HG03280 (cell line): ENCODE measurements at regions not wholly inside any gene's neighbourhood (a gene's known extent, or its start where the extent isn't known, plus 50 kb on each side); places are given as distances from the start of the nearest gene placed in this dataset.
"Not testable (repeated sequence)": the region's sequence is repeated elsewhere in the genome, so short reads cannot be mapped to it uniquely, and the experiment has no call there.

Experiments used
- ATAC-seq: cut with Tn5 transposase; IDR thresholded peaks from one replicate; pipeline ENCODE4 v1.9.1; 2021; ENCODE audit warnings: mild to moderate bottlenecking, moderate library complexity; ENCODE audit not compliant: unreplicated experiment

DNA sequence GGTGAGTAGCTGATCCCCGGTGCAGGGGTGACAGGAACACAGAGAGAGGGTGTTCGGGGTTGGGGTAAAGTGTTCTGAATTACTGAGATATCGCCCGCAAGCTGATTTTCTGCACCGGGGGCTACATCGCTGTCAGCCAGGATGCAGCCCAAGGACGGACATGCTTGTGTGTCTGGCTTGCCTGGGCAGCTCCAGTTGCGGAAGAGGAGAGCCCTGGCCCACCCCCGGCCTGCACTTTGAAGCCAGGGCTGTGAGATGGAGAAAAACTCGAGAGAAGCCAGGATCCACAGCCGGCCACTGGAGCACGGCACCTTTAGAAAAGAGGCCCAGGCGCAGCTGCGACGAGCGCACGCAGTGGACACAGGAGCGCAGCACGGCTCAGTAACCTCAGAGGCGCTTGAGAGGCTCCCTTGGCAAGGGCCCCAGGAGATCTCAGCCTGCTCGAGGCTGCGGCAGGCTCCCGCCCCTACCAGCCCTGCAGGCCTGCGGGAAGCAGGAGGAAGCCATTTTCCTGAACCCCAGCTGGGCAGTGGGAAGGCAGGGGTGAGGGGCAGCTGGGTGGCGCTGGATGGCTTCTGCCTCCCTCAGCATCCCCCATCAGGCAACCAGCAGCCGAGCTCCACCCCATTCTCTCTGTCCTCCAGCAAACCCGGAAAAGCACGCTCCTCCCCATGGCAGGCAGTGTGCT is 59.2 kb downstream of the C9orf50 start:
- no peak for ATAC-seq

GRCh38 chr9:129560881-129561306 is 60.0 kb downstream of the C9orf50 start:
- no peak for ATAC-seq

- ATAC-seq: no peak
These were observed 61.4 kb downstream of the C9orf50 start for GRCh38 chr9:129559506-129559881.

- no peak for ATAC-seq
These were observed 62.1 kb downstream of the C9orf50 start for GRCh38 chr9:129558551-129559505.

GRCh38 chr9:129558063-129558550 is 62.8 kb downstream of the C9orf50 start:
- ATAC-seq: no peak

- no peak for ATAC-seq
These were observed 63.5 kb downstream of the C9orf50 start for GRCh38 chr9:129557192-129558036.

GRCh38 chr9:129556491-129557191 is 64.3 kb downstream of the C9orf50 start:
- ATAC-seq: no peak

DNA sequence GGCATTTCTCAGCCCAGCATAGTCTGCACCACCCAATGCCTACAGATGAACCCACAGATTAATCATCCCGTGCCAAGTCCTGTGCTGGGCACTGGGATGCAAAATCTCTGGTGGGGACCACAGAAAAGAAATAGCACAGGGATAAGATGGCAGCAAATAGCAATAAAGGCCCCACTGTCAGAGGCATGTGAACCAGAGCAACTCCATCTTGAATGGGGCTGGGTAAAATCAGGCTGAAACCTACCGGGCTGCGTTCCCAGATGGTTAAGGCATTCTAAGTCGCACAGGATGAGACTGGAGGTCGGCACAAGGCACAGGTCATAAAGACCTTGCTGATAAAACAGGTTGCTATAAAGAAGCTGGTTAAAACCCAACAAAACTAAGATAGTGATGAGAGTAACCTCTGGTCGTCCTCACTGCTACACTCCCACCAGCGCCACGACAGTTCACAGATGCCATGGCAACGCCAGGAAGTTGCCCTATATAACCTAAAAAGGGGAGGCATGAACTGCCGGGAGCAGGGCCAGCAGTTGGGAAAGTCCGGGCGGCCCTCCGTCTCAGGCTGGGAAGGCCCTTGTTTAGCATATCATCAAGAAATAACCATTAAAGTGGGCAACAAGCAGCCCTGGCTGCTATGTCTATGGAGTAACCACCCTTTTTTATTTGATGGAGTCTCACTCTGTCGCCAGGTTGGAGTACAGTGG is 65.2 kb downstream of the C9orf50 start:
- no peak for ATAC-seq

DNA sequence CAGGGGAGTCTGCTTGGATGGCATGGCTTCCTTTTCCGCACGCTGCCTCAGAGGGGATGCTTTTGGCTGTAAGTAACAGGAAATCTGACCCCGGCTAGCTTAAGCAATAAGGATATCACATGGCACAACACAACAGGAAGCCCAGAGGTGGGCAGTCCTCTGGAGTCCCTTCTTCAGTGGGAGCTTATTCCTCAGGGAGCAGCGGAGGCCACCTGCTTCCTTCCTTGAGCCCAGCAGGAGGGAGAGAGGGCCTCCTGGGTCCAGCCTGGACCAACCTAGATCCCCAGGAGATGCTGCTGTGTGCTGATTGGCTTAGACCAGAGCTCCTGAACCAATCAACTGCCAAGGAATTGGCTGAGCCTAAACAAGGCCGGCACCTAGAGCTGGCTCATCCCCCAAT is 66.3 kb downstream of the C9orf50 start:
- no peak for ATAC-seq

GRCh38 chr9:129553277-129553676 is 67.6 kb downstream of the C9orf50 start:
- no peak for ATAC-seq

DNA sequence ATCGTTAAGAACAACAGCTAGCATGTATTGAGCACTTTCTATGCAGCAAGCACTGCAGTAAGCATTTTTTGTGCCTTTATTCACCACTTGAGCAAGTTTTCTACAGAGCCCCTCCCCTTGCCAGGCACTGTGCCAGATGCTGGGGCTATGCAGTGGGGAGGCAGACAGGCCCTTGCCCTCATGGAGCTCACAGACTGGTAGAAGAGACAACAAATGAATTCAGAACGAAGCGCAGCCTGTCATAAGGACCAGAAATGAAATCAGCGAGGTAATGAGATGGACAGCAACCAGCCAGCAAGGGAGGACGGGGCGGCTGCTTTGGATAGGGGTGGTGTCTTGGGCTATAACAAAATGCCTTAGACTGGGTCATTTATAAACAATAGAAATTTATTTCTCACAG is 68.8 kb downstream of the C9orf50 start:
- ATAC-seq: no peak

- ATAC-seq: no peak
These were observed 69.4 kb downstream of the C9orf50 start for GRCh38 chr9:129551393-129551973.

GRCh38 chr9:129550977-129551376 is 69.9 kb downstream of the C9orf50 start:
- not testable (repeated sequence) for ATAC-seq

GRCh38 chr9:129550199-129550839 is 70.6 kb downstream of the C9orf50 start:
- ATAC-seq: no peak

DNA sequence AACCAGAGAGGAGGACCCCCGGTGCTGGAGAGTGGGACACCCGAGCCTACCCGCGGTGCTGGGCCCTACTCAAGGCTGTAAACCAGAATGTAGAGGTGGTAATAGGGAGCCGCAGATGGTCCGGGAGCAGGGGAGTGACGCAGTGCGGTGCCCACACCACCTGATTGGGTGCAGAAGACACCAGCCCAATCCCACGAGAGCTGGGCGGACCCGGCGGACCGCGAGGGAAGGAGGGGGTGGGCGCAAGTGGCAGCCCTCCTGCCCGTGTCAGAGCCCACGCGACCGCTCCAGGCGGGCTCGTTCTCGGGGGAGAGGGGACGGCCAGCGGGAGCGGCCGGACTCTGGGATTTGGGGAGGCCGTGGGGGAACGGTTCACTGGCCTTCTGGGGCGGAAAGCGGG is 71.2 kb downstream of the C9orf50 start:
- no peak for ATAC-seq

GRCh38 chr9:129549139-129549538 is 71.8 kb downstream of the C9orf50 start:
- ATAC-seq: no peak

GRCh38 chr9:129548571-129549135 is 72.2 kb downstream of the C9orf50 start:
- no peak for ATAC-seq

- ATAC-seq: no peak
These were observed 72.9 kb downstream of the C9orf50 start for GRCh38 chr9:129547869-129548570.
